HG03354 (cell line): ENCODE measurements at regions not wholly inside any gene's neighbourhood (a gene's known extent, or its start where the extent isn't known, plus 50 kb on each side); places are given as distances from the start of the nearest gene placed in this dataset.
"Not testable (repeated sequence)": the region's sequence is repeated elsewhere in the genome, so short reads cannot be mapped to it uniquely, and the experiment has no call there.

Experiments
- ATAC-seq: cut with Tn5 transposase; IDR thresholded peaks from one replicate; pipeline ENCODE4 v1.9.1; 2021; ENCODE audit warnings: mild to moderate bottlenecking; ENCODE audit not compliant: unreplicated experiment, poor library complexity, severe bottlenecking

DNA sequence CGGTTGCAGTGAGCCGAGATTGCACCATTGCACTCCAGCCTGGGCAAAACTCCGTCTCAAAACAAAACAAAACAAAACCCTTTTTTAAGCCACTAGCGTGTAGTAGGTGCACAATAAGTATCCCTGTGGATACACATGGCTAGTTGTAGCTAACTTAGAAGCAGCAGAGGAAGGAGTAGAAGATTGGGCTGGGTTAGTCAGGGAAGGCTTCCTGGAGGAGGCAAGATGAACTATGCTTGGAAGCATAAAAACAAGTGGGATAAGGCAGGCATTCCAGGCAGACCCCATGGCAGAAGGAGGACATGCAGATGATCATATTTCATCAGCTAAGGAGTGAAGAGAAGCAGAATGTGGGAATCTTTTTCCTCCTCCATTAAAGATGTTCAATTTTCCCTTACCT, 83.4 kb downstream of the IRX5 start:
- ATAC-seq, result no peak

DNA sequence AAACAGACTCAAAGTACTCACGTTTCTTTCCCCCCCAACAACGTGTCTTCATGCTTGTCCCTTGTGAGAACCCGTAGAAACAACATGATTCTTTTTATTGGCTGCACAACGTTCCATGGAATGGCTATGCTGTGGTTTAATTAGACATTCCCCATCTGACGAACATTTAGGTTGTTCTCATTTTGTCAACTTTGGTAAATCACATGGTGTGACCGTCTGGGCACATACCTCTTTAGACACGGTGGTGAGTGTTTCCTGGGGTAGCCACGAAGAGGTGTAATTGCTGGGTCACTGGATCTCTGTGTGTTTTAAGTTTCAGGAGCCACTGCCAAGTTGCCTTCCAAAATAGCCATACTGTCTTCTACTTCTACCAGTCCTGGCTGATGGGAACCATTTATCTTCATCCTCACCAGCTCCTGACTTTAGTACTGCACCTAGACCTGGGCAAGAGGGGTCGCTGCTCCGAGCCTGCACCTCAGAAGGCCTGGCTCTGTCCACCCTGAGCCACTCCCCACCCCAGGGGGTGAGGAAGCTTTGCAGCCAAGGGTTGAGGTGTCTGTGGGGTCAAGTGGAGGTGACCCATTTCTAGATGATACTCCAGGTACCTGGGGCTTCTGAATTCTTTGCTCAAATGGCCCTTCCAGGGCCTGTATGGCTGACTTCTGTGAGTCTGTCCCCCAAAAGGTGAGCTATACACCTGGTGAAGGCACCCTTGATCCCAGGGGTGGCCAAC, 84.7 kb downstream of the IRX5 start:
- no peak for ATAC-seq

DNA sequence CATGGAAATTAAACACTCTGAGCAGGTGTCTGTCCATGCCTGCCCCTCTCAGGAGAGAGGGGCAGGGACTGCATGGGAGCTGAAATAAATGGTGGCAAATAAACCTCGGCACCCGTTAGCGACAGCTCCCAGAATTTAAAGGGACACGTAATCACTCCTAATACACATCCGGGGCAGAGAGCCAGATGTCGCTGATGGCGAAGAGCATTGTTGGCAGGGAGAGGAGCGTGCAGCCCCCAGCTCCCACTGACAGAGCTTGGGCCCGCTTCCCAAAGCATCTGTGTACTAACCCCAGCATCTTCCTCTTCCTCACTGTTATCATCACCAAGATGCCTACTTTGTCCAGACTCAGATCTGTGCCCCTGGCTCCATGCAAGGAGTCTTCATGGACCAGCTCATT, 85.8 kb downstream of the IRX5 start:
- ATAC-seq, result no peak

DNA sequence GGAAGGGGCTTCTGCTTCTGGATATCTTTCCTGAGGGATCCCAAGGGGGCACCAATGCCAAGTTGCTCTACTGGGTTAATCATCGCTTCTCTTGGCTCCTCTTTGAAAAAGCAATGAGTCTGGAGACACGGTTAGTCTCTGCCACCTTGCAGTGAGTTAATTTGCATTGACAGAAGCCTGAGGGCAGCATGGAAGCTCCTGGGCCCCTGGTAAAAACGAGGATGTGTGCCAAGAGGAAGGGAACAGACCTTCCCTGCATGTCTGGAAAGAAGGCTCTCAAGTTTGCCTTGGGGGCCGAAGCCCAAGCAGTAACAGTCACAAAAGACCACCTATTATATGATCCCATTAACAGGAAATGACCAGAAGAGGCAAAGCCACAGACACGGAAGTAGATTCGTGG, 86.7 kb downstream of the IRX5 start:
- no peak for ATAC-seq

DNA sequence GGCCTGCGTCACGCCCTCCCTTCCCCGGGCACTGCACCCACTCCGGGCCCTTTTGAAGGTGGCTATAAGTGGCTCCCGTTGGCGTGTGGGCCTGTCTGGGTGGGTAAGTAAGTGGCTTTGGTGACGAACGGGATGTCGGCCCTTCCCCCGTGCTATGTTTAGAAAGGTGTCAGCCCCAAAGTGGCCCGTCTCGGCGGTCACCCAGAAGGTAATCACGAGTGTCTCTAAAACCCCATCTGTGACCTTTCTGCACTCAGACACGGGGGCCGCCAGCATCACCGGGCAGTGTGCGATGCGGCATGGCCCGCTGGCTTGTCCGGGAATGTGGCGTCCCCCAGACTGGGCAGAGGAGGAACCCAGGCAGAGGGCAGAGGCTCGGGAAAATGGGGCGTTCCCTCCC, 88.2 kb downstream of the IRX5 start:
- no peak for ATAC-seq

DNA sequence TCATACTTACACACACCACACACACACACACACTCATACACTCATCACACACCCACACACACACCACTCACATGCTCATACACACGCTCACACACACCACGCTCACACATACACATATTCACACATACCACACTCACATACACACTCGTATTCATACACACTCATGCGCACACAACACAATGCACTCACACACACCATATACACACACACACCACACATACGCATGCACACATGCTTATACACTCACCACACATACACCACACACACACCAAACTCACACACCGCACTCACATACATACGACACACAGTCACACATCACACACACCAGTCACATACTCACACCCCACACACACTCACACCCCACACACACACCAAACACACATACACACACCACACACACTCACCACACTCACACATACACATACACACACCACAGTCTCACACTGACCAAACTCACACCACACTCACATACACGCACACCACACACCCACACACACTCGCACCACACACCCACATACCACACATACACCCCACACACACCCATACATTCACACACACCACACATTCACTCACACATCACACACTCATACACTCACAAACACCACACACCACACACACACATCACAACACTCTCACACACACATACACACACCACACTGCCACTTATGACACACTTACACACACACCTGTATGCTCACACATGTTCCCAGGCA, 88.9 kb downstream of the IRX5 start:
- no peak for ATAC-seq

DNA sequence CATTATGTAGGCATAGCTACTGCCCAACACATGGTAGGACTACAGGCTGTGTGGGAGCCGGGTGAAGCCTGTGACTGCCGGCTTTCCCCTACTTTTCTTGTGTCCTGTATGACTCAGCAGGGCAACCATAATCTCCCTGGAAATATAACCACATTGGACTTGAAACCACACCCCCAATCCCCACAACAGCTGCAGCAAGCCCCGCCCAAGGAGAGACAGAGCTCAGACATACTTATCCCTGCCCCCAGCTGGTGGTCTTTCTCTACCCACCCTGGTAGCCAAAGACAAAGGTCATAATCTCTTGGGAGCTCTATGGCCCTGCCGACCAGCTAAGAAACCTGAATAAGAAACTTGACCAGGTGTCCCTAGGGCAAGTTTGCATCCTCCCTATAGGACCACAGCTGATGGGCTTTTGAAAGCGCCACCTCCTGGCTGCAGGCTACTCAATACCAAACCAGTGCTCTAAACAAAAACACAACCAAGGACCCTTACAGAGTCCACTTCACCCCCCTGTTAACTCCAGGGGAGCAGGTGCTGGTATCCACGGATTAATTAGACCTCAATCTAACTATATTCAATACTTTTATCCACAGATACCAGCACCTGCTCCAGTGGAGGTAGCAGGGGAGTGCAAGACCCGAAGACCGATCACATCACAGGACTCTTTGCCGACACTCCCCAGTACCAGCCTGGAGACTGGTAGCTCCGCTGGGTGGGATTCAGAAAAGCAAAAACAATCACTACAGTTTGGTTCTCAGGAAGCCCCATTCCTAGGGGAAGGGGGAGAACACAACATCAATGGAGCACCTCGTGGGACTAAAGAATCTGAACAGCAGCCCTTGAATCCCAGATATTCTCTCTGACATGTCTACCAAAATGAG, 91.2 kb downstream of the IRX5 start:
- no peak for ATAC-seq

DNA sequence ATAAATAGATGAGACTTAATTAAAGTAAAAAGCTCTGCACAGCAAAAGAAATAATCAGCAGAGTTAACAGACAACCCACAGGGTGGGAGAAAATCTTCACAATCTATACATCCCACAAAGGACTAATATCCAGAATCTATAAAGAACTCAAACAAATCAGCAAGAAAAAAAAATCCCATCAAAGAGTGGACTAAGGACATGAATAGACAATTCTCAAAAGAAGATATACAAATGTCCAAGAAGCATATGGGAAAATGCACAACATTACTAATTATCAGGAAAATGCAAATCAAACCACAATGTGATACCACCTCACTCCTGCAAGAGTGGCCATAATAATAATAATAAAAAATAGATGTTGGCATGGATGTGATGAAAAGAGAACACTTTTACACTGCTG, 96.6 kb downstream of the IRX5 start:
- ATAC-seq, result not testable (repeated sequence)

DNA sequence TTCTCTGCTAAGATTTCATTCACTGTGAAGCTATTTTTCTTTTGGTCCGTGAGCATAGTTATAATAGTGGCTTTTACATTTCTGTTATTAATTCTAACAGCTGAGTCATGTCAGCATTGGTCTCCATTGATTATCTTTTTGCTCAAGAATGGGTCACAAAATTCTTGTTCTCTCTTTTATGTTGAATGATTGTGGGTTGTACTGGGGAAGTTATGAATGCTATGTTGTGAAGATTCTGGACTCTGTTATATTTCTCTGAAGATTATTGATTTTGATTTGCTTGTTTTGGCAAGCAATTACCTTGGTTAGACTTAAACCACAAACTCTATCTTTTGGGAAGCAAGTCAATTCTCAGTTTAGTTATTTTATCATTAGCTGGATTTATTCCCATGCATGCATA, 98.8 kb downstream of the IRX5 start:
- ATAC-seq, result no peak

DNA sequence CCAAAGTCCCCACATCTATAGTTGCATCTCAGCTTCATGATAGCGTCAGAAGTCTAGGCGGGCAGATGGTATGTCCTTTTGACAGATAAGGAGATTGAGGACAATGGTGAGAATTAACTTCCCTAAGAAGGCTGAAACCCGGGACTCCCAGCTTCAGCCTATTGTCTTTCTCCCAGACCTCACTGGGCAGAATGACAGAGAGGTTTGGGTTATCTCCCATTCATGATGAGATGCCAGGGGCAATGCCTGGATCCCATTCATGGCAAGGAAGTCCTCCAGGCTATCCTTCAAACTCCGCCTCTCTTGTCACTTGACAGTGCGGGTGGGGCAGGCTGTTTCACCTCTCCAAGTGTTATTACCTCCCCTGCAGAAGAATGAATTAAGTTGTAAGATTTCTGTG, 100.3 kb downstream of the IRX5 start:
- no peak for ATAC-seq

DNA sequence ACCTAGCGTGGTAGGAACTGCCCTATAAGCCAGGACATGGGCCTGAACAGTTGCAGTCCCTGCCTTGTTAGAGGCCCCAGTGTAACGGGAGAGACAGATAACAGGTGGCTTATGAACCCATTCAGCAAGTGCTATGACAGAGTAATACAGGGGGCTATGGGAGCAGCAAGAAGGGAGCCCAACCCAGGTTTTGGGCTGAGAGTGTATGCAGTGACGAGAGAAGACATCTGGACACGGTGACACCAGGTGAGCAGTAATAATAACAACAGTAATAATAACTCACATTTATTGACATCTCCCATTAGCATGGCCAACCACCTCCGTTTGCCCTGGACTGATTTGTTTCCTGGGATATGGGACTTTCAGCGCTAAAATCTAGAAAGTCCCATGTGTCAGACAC, 100.8 kb downstream of the IRX5 start:
- no peak for ATAC-seq

DNA sequence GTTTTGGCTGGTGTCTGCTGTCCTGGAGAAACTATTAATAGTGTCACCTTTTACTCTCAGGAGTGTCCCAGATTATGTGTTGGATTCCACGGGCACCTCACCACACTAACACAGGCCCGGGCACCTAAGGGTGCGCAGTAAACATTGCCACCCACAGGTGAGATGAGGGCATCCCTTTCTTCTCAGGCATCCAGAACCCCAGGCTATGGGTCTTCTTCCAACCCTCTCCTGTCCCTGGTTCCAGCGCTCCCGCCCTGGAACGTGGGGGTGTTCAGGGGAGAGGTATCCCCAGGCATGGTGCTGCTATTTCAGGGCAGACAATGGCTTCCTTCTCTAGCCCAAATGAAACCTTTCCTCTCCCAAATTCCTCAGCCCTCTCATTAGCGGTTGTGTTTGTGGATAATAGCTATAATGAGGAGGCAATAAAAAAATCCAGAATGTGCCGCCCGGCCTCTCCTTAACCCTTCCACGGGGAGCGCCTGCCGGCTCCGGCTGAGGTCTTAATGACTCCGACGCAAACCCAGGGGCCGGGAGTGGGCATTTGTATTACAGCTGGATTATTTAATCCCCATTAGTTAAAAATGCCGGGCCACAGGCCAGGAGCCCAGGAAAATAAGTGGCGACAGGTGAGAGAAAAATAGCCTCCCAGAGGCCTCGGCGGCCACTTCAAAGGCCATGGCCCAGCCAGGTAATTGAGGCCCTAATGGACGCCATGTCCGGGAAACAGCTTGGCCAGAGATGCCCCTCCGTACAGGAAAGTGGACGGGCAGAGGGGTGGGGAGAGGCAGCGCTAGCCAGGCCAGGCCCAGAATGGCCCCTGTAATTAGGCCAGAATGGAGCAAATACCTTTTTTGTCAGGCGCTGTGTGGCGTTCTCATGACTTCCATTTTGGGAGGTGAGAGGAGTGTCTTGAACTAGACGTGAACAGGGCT, 102.8 kb downstream of the IRX5 start:
- no peak for ATAC-seq

DNA sequence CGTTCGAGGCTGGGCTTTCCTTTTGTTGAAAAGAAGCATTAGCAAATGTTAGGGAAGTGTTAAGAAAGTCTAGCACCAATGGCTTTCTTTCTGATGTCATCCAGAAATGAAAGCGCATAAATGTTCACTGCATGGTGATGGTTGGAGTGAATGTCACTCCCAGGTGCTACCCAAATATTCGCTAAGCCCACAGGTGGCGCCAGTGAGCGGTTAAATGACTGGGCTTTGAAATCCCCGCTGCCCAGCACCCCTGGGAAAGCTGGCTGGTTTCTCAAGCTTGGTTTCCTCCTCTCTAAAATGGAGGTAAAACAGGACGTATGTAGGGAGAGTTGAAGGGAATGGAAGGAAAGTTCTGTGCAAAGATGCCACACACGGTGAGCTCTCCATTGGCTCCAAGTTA, 104.4 kb downstream of the IRX5 start:
- ATAC-seq, result no peak

DNA sequence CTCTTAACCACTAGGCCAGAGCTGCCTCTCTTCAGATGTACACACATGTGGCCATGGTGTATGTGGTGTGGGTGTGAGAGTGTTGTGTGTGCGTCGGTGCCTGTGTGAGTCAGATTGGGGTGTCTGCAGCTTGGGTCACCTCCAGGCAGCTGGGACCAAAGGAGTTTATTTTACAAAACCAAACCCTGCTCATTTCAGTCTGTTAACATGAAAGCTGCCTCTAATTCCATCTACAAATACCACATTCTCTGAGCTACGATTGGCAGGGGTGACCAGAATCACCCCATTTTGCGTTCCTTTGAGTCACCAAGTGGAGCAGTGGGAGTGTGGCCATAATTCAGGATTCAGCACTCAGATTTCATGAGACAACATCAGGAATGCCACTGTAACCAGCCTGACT, 105.3 kb downstream of the IRX5 start:
- ATAC-seq, result no peak

DNA sequence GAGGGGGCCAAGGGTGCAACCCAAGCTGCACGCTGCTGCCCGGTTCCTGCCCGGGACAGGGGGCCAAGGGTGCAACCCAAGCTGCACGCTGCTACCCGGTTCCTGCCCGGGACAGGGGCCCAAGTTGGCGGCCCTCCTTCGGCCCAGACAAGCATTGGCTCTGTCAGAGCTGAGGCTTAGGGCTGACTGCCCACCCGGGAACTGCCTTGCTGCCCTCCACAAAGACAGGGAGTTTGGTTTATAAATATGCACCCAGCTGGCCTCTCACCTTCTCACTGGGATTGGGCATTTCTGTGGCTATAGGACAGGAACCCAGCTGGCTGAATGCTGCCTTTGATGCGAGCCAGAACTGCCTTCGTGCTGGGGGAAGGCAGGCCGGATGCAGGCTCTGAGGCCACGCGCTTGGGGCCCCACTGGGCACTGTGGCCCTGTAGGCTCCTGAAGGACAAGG, 105.7 kb downstream of the IRX5 start:
- ATAC-seq, result no peak

DNA sequence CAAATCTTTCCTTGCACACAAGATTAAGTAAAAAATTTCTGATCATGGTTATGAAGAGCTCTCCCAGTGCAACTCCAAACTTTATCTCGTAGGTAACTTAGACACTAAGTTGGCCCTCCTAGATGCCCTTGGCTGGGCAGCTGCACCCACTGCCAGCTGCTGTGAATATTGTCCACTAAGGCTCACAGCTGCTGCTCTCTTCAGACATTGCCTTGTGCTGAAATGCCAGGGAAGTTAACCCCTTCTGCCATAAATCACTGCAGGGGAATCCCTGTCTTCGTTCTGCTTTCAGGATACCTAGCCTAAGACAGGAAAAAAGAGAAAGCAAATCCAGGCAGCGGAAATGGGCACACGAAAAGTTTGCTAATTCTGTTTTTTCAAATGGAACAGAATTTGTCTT, 106.4 kb downstream of the IRX5 start:
- no peak for ATAC-seq

DNA sequence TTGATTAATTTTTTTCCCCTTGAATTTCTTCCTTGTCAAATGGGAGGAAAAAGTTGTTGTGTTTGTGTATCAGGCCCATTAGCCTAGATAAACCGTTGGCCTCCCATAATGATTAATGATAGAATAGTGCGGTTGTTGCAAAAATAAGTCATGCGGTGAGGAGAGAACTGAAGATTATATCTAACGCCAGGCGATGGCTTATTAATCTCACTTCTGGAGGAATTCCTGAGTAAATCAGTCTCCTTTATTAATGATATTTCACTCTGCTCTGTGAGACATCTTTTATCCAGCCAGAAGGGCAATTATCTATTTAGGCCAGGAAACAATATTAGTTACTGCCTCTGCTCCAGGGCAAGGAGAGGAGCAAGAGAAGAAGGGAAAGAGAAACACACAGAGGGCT, 107.3 kb downstream of the IRX5 start:
- no peak for ATAC-seq

DNA sequence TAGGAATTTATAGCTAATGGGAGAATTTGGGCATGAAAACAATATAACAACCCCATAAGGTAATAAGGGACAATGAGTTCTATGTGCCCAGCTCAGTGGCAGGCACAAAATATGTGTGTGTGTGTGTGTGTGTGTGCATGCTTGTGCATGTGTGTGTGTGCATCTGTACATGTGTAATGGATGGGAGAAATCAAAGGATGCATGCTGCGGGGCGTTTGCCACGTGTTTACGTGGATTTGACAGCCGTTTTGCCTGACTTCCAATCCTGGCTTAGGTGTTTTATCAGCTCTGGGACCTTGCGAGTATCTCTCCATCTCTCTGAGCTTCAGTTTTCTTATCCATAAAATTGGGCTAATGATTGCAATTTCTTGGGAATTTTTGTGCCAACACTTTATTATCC, 108.4 kb downstream of the IRX5 start:
- no peak for ATAC-seq

DNA sequence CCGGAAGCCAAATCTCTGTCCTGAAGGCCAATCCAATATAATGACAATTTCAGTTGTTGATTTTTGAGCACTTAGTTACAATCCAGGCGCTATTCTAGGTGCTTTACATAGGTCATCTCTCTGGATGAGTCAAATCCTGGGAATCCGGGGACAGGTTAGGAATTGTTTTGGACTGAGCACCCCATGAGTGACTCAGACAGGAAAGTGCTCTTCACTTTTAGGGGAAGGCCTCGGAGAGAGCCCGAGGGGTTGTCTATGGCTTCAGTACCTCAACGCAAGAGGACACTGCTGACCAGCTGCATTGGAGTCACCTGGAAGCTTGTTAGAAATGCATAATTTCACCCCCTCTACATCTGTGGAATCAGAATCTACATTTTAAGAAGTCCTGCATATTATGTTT, 108.8 kb downstream of the IRX5 start:
- ATAC-seq, result no peak

DNA sequence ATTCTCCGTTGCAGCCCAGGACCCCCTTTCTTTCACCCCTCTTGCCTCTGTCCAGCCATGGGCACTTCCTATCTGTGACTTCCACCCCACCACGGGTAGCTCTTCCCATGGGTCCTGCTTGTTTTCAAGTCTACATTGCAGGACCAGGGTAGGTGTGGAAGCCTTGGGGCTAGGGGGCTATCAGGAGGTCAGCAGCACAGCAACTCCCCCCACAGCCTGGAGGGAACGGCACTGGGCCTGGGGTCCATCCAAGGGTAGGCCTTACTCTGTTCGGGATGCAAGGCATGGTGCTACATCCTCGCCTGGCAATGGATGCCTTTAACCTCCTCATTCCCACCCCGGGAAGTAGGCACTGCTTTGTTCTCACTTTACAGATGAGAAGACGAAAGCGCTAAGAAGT, 109.3 kb downstream of the IRX5 start:
- ATAC-seq, result no peak
